Common myeloid progenitor, CD34-positive (primary cell): ENCODE measurements at regions not wholly inside any gene's neighbourhood (a gene's known extent, or its start where the extent isn't known, plus 50 kb on each side); places are given as distances from the start of the nearest gene placed in this dataset.

ENCODE experiments used
- CTCF ChIA-PET: fragments of 350-600 bp; sonication (Branson Sonifier 250); formaldehyde crosslinking; loops from one replicate; lab custom pipeline; 2021; ENCODE audit warnings: antibody characterized with exemption; lab: Charles Lee
- POLR2A ChIA-PET: fragments of 350-600 bp; sonication (Branson Sonifier 250); formaldehyde crosslinking; loops from one replicate; lab custom pipeline; 2021; ENCODE audit warnings: antibody characterized with exemption; lab: Charles Lee
- DNase-seq, 3 donors: peaks; one replicate each; pipeline versions ENCODE4 v3.0.0 to v3.0.0-alpha.2; 2013
- H3K27ac ChIP-seq, 2 experiments: 1 replicate in 1 of 2; 2 replicates in 1 of 2; pipeline ENCODE4 v1.7.0; 2013; ENCODE audit warnings: inconsistent platforms in 2 of 2, low read length in 2 of 2, mild to moderate bottlenecking in 2 of 2, low read depth in 1 of 2, moderate library complexity in 1 of 2; ENCODE audit not compliant: severe bottlenecking in 2 of 2, insufficient read depth in 1 of 2, poor library complexity in 1 of 2
- H3K27me3 ChIP-seq, 5 experiments: replicated peaks in 2 of 5; 1 replicate in 3 of 5; 2 replicates in 2 of 5; pipeline versions ENCODE4 v1.6.1 to v1.7.0; 2013; ENCODE audit warnings: low read length in 4 of 5, mild to moderate bottlenecking in 2 of 5, moderate library complexity in 2 of 5, inconsistent platforms in 1 of 5; ENCODE audit not compliant: insufficient read depth in 5 of 5, control insufficient read depth in 4 of 5
- H3K36me3 ChIP-seq, 4 experiments: 1 replicate in 2 of 4; 2 replicates in 2 of 4; pipeline versions ENCODE4 v1.6.1 to v1.7.0; 2013; ENCODE audit warnings: low read length in 3 of 4, control low read depth in 1 of 4, mild to moderate bottlenecking in 1 of 4; ENCODE audit not compliant: control insufficient read depth in 4 of 4, insufficient read depth in 4 of 4
- H3K4me1 ChIP-seq, 4 experiments: 1 replicate in 3 of 4; 2 replicates in 1 of 4; pipeline versions ENCODE4 v1.6.1 to v1.7.1; 2013; ENCODE audit warnings: low read length in 3 of 4, mild to moderate bottlenecking in 3 of 4, control low read depth in 1 of 4, inconsistent platforms in 1 of 4, moderate library complexity in 1 of 4; ENCODE audit not compliant: control insufficient read depth in 4 of 4, insufficient read depth in 4 of 4; ENCODE audit errors: control extremely low read depth in 1 of 4
- H3K4me3 ChIP-seq, 7 experiments: 1 replicate in 4 of 7; 2 replicates in 3 of 7; pipeline versions ENCODE4 v1.5.1 to v1.7.0; 2013; ENCODE audit warnings: mild to moderate bottlenecking in 7 of 7, low read length in 6 of 7, moderate library complexity in 6 of 7, inconsistent platforms in 2 of 7, low read depth in 2 of 7, control low read depth in 1 of 7; ENCODE audit not compliant: insufficient read depth in 4 of 7, control insufficient read depth in 1 of 7; ENCODE audit errors: extremely low read depth in 1 of 7
- H3K9me3 ChIP-seq, 5 experiments: 1 replicate in 4 of 5; 2 replicates in 1 of 5; pipeline versions ENCODE4 v1.6.1 to v1.7.1; 2013; ENCODE audit warnings: low read length in 4 of 5, mild to moderate bottlenecking in 2 of 5, inconsistent platforms in 1 of 5, low read depth in 1 of 5, moderate library complexity in 1 of 5; ENCODE audit not compliant: control insufficient read depth in 4 of 5, insufficient read depth in 2 of 5; ENCODE audit errors: control extremely low read depth in 1 of 5
- WGBS: methylation state at CpG from one replicate; pipeline ENCODE4 v1.1.5; 2013; ENCODE audit not compliant: insufficient coverage; 5-methylcytosine and 5-hydroxymethylcytosine counted together

GRCh38 chr18:5779922-5780321, 115.4 kb downstream of the TMEM200C start:
- ChIA-PET CTCF (no interaction called here), POLR2A (no interaction called here)
- DNase-seq: no peak
- Histone ChIP-seq H3K4me3 (no peak overlapping the region), H3K36me3 (no peaks in the 10 kb centered on the region), H3K4me1 (no peaks in the 10 kb centered on the region), H3K9me3 (no peaks in the 10 kb centered on the region), H3K27ac (no peak overlapping the region), H3K27me3 (no peaks in the 10 kb centered on the region)
- WGBS: 58% methylated on average over 2 of the region's 2 CpGs

GRCh38 chr18:5772306-5773105, 122.8 kb downstream of the TMEM200C start:
- ChIA-PET POLR2A (no interaction called here), CTCF (no interaction called here)
- DNase-seq: no peak
- H3K36me3 ChIP-seq: no peaks in the 10 kb centered on the region
- 91% methylated on average over 13 of the region's 14 CpGs for WGBS
- H3K27ac ChIP-seq: no peak overlapping the region
- no peak overlapping the region for H3K4me3 ChIP-seq
- H3K9me3 ChIP-seq: no peaks in the 10 kb centered on the region
- peaks cover 0 to 5% (median 2%) of the 10 kb centered on the region in 5 experiments for H3K27me3 ChIP-seq
- no peaks in the 10 kb centered on the region for H3K4me1 ChIP-seq

GRCh38 chr18:5771343-5771742, 124.0 kb downstream of the TMEM200C start:
- 100% methylated on average over 3 of the region's 5 CpGs for WGBS
- ChIA-PET CTCF (no interaction called here), POLR2A (no interaction called here)
- Histone ChIP-seq H3K9me3 (no peaks in the 10 kb centered on the region), H3K36me3 (no peaks in the 10 kb centered on the region), H3K27ac (no peak overlapping the region), H3K27me3 (peaks cover 0 to 5% (median 2%) of the 10 kb centered on the region in 5 experiments), H3K4me1 (no peaks in the 10 kb centered on the region), H3K4me3 (no peak overlapping the region)
- DNase-seq: no peak

GRCh38 chr18:5770176-5770575, 125.1 kb downstream of the TMEM200C start:
- Histone ChIP-seq H3K4me1 (no peaks in the 10 kb centered on the region), H3K36me3 (no peaks in the 10 kb centered on the region), H3K9me3 (no peaks in the 10 kb centered on the region), H3K27ac (no peak overlapping the region), H3K27me3 (peaks cover 0 to 5% (median 2%) of the 10 kb centered on the region in 5 experiments), H3K4me3 (no peak overlapping the region)
- WGBS: 83% methylated on average over 3 of the region's 4 CpGs
- CTCF ChIA-PET: no interaction called here
- no peak for DNase-seq
- POLR2A ChIA-PET: no interaction called here

GRCh38 chr18:5768454-5768853, 126.9 kb downstream of the TMEM200C start:
- no peak overlapping the region for H3K27ac ChIP-seq
- CTCF ChIA-PET: no interaction called here
- 96% methylated on average over 4 of the region's 6 CpGs for WGBS

GRCh38 chr18:5759194-5759593, 136.1 kb downstream of the TMEM200C start:
- Histone ChIP-seq H3K4me3 (no peak overlapping the region), H3K9me3 (no peaks in the 10 kb centered on the region), H3K27ac (no peak overlapping the region), H3K4me1 (no peaks in the 10 kb centered on the region), H3K27me3 (peaks cover 0 to 5% (median 0%) of the 10 kb centered on the region in 5 experiments), H3K36me3 (no peaks in the 10 kb centered on the region)
- ChIA-PET CTCF (no interaction called here), POLR2A (no interaction called here)
- no peak for DNase-seq
- 0% methylated on average over 1 of the region's 4 CpGs for WGBS

More at GRCh38 chr18:5768454-5768853, 126.9 kb downstream of the TMEM200C start:
- no peak for DNase-seq
- no peak overlapping the region for H3K4me3 ChIP-seq
- H3K27me3 ChIP-seq: peaks cover 0 to 5% (median 2%) of the 10 kb centered on the region in 5 experiments
- POLR2A ChIA-PET: no interaction called here
- no peaks in the 10 kb centered on the region for H3K36me3 ChIP-seq
- H3K9me3 ChIP-seq: no peaks in the 10 kb centered on the region
- H3K4me1 ChIP-seq: no peaks in the 10 kb centered on the region

GRCh38 chr18:5756823-5757222, 138.5 kb downstream of the TMEM200C start:
- H3K9me3 ChIP-seq: no peaks in the 10 kb centered on the region
- H3K4me3 ChIP-seq: no peak overlapping the region
- no peaks in the 10 kb centered on the region for H3K36me3 ChIP-seq
- peaks cover 0 to 5% (median 0%) of the 10 kb centered on the region in 5 experiments for H3K27me3 ChIP-seq
- no peaks in the 10 kb centered on the region for H3K4me1 ChIP-seq
- 86% methylated on average over 6 of the region's 6 CpGs for WGBS
- ChIA-PET POLR2A (no interaction called here), CTCF (no interaction called here)
- no peak overlapping the region for H3K27ac ChIP-seq
- DNase-seq: no peak
